Transverse colon (tissue), 4 donors: ENCODE measurements at regions not wholly inside any gene's neighbourhood (a gene's known extent, or its start where the extent isn't known, plus 50 kb on each side); places are given as distances from the start of the nearest gene placed in this dataset.

Experiments
- CTCF ChIP-seq, 5 experiments: fragments of 200-600 bp in 3 of 5; fragments of 450-650 bp in 2 of 5; sonication (generic) in 3 of 5; IDR thresholded peaks; 1 replicate in 2 of 5; 2 replicates in 3 of 5; pipeline ENCODE4 v1.5.1; 2016 to 2017; ENCODE audit warnings: antibody characterized with exemption in 5 of 5, inconsistent platforms in 3 of 5, mild to moderate bottlenecking in 2 of 5, moderate library complexity in 1 of 5
- POLR2A ChIP-seq: fragments of 450-650 bp; IDR thresholded peaks from one replicate; pipeline ENCODE4 v1.6.1; 2016; ENCODE audit warnings: antibody characterized with exemption, mild to moderate bottlenecking, moderate library complexity
- POLR2AphosphoS5 ChIP-seq, 3 donors: sonication (generic); formaldehyde crosslinking; IDR thresholded peaks; one replicate each; pipeline ENCODE4 v1.6.1; 2016; ENCODE audit warnings: antibody characterized with exemption in 3 of 3

- TF ChIP-seq CTCF (IDR thresholded peaks at IDR 0.05) (no peak), POLR2A (no peak), POLR2AphosphoS5 (IDR thresholded peaks at IDR 0.05) (no peak)
Observed at GRCh38 chr1:164902491-164902890, 343.5 kb downstream of the PBX1 start.
